MCF 10A (cell line): ENCODE measurements at regions not wholly inside any gene's neighbourhood (a gene's known extent, or its start where the extent isn't known, plus 50 kb on each side); places are given as distances from the start of the nearest gene placed in this dataset.

Experiments
- BruUV-seq: library from RNA; stranded (reverse); fragments of 400-500 nt; replicated peaks from 2 replicates; lab custom pipeline; 2021; lab: Mats Ljungman, UMichigan
- CTCF ChIA-PET: fragments of 300-600 bp; sonication (Branson Sonifier 250); formaldehyde crosslinking; extraction: SDS; loops from one replicate; lab custom pipeline; 2021; ENCODE audit warnings: antibody characterized with exemption, inconsistent platforms; lab: Yijun Ruan, JAX
- POLR2A ChIA-PET: fragments of 300-600, 350-650 bp; sonication (Branson Sonifier 250); formaldehyde crosslinking; extraction: SDS; loops from one replicate; lab custom pipeline; 2020; ENCODE audit warnings: antibody characterized with exemption, inconsistent platforms; lab: Yijun Ruan, JAX
- DNase-seq: peaks from one replicate; pipeline ENCODE4 v3.0.0-alpha.2; 2018; ENCODE audit not compliant: unreplicated experiment
- H3K27ac Mint-ChIP-seq: one replicate; pipeline ENCODE4 v1.8.0; 2022; ENCODE audit warnings: mild to moderate bottlenecking, low read depth, mixed read lengths; ENCODE audit not compliant: unreplicated experiment
- H3K27me3 Mint-ChIP-seq: one replicate; pipeline ENCODE4 v1.8.0; 2022; ENCODE audit warnings: mixed read lengths; ENCODE audit not compliant: insufficient read depth, unreplicated experiment
- H3K36me3 Mint-ChIP-seq: one replicate; pipeline ENCODE4 v1.8.0; 2022; ENCODE audit warnings: mild to moderate bottlenecking, moderate library complexity, mixed read lengths; ENCODE audit not compliant: insufficient read depth, unreplicated experiment
- H3K4me1 Mint-ChIP-seq: one replicate; pipeline ENCODE4 v1.8.0; 2022; ENCODE audit warnings: mixed read lengths; ENCODE audit not compliant: insufficient read depth, unreplicated experiment
- H3K4me3 Mint-ChIP-seq: one replicate; pipeline ENCODE4 v1.8.0; 2022; ENCODE audit warnings: mild to moderate bottlenecking, moderate library complexity, mixed read lengths; ENCODE audit not compliant: unreplicated experiment
- H3K9me3 Mint-ChIP-seq: one replicate; pipeline ENCODE4 v1.8.0; 2022; ENCODE audit warnings: mixed read lengths; ENCODE audit not compliant: unreplicated experiment
- intact Hi-C: fragments of 100-400 bp; cut with micrococcal nuclease; formaldehyde crosslinking; loops from 2 replicates; pipeline ENCODE4 v1.14.1; 2022
- TF ChIP-seq, protein P1 (sequence below): fragments of 200-600 bp; IDR thresholded peaks from one replicate; pipeline ENCODE4 v1.8.0; 2022; ENCODE audit warnings: antibody characterized with exemption, mild to moderate bottlenecking; ENCODE audit not compliant: unreplicated experiment

DNA sequence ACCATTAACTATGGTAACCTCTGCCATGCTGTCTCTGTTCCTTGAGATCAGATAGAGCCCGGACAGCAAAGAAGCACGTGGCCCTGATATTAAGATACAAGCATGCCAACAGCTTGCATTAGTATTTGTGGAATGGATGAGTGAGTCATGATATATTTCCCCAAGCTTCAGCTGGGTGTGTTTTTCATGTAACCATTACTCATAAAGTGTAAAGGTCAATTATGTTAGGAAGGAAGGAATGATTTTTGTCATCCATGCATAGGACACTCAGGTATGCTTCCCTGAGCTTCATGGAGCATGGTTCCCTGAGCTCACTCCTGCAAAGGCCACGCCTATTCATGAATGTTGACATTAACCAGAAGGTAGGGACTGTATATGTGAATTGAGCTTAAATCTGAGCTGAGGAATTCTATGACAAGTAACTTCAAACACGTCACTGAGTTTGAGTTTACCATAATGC, 74.6 kb downstream of the ARL4C start:
- H3K4me1 Mint-ChIP-seq = peaks cover 26% of the 10 kb centered on the region
- POLR2A ChIA-PET = interaction anchor here (0.6 to 2.8 kb wide), 14 partner anchors 10 to 1068 kb away, joined by 3 to 19 read pairs (median 5); partner anchors contain the start of genes ARL4C and DGKD
- no peaks in the 10 kb centered on the region for H3K9me3 Mint-ChIP-seq
- no peaks in the 10 kb centered on the region for H3K27me3 Mint-ChIP-seq
- H3K27ac Mint-ChIP-seq = peak overlapping the region; percentile 87
- intact Hi-C loops = loop anchor here (1.0 kb wide), 1 partner anchor 72 kb away; no protein-coding TSS in a partner anchor
- H3K36me3 Mint-ChIP-seq = no peaks in the 10 kb centered on the region
- no peak overlapping the region for H3K4me3 Mint-ChIP-seq
- CTCF ChIA-PET = interaction anchor here (1.0 to 2.2 kb wide), 4 partner anchors 24 to 287 kb away, joined by 3 to 4 read pairs (median 4); no protein-coding TSS in a partner anchor
- TF ChIP-seq, protein P1, sequence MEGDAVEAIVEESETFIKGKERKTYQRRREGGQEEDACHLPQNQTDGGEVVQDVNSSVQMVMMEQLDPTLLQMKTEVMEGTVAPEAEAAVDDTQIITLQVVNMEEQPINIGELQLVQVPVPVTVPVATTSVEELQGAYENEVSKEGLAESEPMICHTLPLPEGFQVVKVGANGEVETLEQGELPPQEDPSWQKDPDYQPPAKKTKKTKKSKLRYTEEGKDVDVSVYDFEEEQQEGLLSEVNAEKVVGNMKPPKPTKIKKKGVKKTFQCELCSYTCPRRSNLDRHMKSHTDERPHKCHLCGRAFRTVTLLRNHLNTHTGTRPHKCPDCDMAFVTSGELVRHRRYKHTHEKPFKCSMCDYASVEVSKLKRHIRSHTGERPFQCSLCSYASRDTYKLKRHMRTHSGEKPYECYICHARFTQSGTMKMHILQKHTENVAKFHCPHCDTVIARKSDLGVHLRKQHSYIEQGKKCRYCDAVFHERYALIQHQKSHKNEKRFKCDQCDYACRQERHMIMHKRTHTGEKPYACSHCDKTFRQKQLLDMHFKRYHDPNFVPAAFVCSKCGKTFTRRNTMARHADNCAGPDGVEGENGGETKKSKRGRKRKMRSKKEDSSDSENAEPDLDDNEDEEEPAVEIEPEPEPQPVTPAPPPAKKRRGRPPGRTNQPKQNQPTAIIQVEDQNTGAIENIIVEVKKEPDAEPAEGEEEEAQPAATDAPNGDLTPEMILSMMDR = no peak
- no TSS peak for BruUV-seq
- peak; percentile 83 for DNase-seq

DNA sequence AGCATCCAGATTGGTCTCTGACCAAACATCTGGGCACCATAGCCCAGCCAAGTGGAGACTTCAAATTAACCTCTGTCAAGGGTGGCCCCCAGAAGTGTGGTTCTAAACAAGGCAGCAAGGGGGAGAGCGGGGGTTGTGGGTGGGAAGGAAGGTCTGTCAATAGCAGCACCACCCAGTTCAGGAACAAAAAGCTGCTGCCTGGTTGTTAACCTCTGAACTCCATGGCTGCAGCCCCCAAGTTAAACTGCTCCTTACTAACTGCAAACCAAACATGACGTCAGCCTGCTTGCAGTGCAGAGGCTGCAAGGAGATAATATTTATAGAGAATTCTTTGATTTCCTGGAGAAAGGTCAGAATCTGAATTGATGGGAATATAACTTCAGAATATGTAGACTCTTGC, 76.5 kb downstream of the ARL4C start:
- Mint-ChIP-seq H3K4me3 (no peak overlapping the region), H3K27ac (no peak overlapping the region), H3K36me3 (no peaks in the 10 kb centered on the region), H3K27me3 (no peaks in the 10 kb centered on the region), H3K9me3 (no peaks in the 10 kb centered on the region), H3K4me1 (peaks cover 15% of the 10 kb centered on the region)
- no peak for DNase-seq
- POLR2A ChIA-PET = interaction anchor here (1.1 kb wide), 1 partner anchor 67 kb away, joined by 3 read pairs; no protein-coding TSS in a partner anchor
- TF ChIP-seq, protein P1 = no peak
- no TSS peak for BruUV-seq
- CTCF ChIA-PET = no interaction called here
- intact Hi-C loops = no loop called here

DNA sequence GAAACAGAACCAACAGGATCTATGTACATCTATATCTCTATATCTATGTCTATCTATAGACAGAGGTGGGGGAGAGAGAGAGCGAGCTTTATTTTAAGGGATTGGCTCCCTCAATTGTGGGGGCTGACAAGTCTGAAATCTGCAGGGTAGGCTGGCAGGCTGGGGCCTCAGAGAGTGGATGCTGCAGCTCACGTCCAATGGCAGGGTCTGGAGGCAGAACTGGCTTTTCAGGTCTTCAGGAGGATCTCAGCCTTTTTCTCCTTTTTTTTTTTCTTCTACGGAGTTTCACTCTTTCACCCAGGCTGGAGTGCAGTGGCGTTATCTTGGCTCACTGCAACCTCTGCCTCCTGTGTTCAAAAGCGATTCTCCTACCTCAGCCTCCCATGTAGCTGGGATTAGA, 77.2 kb downstream of the ARL4C start:
- Mint-ChIP-seq H3K27me3 (no peaks in the 10 kb centered on the region), H3K27ac (no peak overlapping the region), H3K36me3 (no peaks in the 10 kb centered on the region), H3K9me3 (no peaks in the 10 kb centered on the region), H3K4me1 (peaks cover 15% of the 10 kb centered on the region), H3K4me3 (no peak overlapping the region)
- ChIA-PET CTCF (no interaction called here), POLR2A (interaction anchor here (0.7 kb wide), 1 partner anchor 148 kb away, joined by 3 read pairs; no protein-coding TSS in a partner anchor)
- no TSS peak for BruUV-seq
- TF ChIP-seq, protein P1 = no peak
- intact Hi-C loops = no loop called here
- DNase-seq = no peak

DNA sequence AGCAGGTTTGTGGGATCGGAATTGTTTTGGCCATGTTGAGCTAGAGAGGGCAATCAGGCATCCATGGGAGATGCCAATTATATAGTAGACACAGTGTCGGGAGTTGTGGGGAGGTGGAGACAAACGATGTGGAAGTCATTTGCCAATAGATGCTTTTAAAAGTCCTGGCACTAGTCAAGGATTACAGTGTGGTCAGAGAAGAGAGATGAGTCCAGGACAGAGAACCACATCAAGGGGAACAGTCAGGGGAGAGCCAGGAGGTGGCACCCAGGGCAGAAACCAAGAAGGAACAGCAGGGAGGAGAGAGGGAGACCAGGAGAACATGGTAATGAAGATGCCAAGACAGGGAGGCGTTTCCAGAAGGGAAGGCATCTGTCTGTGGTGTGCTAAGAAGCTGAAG, 81.2 kb downstream of the ARL4C start:
- Mint-ChIP-seq H3K4me3 (no peak overlapping the region), H3K4me1 (peaks cover 16% of the 10 kb centered on the region), H3K36me3 (no peaks in the 10 kb centered on the region), H3K9me3 (no peaks in the 10 kb centered on the region), H3K27me3 (no peaks in the 10 kb centered on the region), H3K27ac (no peak overlapping the region)
- BruUV-seq = no TSS peak
- CTCF ChIA-PET = no interaction called here
- intact Hi-C loops = no loop called here
- TF ChIP-seq, protein P1 = no peak
- no peak for DNase-seq
- POLR2A ChIA-PET = interaction anchor here (1.3 kb wide), 1 partner anchor 283 kb away, joined by 3 read pairs; no protein-coding TSS in a partner anchor
